GM18873 (cell line): ENCODE measurements at regions not wholly inside any gene's neighbourhood (a gene's known extent, or its start where the extent isn't known, plus 50 kb on each side); places are given as distances from the start of the nearest gene placed in this dataset.

Source experiments
- ATAC-seq: cut with Tn5 transposase; IDR thresholded peaks from one replicate; pipeline ENCODE4 v1.9.1; 2021; ENCODE audit warnings: mild to moderate bottlenecking, moderate library complexity, moderate number of reproducible peaks; ENCODE audit not compliant: unreplicated experiment, low FRiP score

DNA sequence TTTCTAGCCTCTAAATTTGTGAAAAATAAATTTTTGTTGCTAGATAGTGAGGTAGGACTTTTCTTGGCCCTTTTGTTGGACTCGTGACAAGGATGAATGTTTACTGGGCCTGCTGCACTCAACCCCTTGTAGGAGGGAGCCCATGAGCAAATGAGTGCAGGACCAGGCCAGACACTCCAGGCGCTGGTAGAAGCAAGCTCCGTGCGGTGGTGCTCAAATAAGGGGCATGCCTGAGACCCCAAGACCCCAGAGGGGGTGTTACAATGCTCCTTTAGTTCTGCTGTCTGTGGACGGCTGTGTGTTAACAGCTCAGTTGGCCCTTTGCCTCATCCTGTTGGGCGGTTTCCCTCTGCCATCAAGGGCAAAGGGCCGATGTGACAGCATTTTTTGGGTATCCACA lies 1195.3 kb upstream of the PHF14 start:
- ATAC-seq = no peak

DNA sequence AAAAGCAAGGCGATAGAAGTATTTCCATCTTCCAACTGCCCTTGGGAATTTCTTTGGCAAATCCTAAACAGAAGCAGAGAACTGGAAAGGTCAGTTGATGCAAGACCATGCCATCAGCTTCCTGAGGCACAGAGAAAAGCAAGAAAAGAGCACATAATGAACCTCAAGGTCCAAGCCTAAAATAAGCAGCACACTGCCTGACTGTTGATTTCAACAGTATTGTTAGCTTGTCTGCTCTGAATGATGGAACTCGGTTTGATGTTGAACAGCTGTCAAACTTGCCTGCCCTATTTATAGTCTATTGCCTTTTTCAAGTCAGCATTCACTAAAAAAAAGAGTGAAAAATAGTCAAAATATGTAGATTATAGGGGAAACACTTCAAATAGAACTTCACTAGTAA lies 1192.0 kb upstream of the PHF14 start:
- no peak for ATAC-seq

DNA sequence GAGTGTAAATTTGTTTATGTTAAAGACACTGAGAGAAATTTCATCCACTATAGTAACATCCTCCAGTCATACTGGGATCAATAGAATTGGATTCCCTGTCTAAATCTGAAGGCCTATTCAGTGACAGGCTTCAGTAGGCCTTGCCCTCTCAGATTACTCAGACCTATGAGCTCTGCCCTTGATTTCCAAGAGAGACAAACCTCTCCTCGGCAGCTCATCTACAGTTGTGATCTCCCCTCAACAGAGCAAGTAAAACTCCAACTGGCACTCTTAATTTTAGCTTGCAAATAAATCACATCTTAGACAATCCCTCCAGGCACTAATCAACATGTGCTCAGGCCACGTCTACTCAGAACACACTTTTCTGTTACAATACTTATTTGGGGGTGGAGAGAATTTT lies 1191.4 kb upstream of the PHF14 start:
- ATAC-seq = no peak

- no peak for ATAC-seq
Measured at GRCh38 chr7:9785211-9785610, 1188.5 kb upstream of the PHF14 start.

- ATAC-seq = no peak
Measured at GRCh38 chr7:9796241-9796640, 1177.4 kb upstream of the PHF14 start.

DNA sequence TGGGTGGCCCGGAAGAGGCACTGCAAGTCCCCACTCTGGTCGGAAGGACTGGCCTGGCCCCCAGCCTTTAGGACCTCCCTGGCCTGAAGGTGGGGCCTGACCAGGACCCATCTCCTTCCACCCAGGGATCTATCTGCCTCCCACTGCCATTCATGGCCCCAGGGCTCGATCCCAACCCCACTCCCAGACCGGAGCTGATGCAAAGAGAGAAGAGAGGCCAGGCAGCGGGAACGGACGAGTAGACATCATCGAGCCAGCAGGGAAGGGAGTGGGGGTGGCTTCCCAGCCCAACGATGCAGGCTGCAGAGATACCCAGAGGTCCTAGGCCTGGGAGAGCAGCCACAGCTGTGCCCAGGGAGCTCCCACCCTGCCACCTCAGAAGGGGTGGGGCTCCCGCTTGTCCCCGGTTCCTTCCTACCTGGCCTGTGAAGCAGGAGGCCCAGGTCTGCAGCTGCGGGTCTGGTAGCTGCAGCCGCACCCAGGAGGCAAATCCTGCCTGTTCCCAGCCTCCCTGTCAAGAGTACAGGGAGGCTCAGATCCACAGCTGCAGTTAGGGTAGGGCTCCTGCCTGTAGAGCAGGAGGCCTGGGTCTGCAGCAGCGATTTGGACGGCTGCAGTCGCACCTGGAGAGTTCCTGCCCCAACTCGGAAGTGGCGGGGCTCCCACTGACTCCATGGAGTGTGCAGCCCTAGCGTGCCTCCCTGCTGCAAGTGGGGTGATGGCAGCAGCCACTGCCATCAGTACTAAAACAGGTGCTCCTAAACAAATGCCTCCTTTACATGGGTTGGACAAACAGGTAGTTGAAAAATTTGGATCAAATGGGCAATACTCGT lies 1151.0 kb upstream of the PHF14 start:
- ATAC-seq = no peak

GRCh38 chr7:9835199-9835598 lies 1138.5 kb upstream of the PHF14 start:
- ATAC-seq = no peak

GRCh38 chr7:9836671-9837070 lies 1137.0 kb upstream of the PHF14 start:
- no peak for ATAC-seq

DNA sequence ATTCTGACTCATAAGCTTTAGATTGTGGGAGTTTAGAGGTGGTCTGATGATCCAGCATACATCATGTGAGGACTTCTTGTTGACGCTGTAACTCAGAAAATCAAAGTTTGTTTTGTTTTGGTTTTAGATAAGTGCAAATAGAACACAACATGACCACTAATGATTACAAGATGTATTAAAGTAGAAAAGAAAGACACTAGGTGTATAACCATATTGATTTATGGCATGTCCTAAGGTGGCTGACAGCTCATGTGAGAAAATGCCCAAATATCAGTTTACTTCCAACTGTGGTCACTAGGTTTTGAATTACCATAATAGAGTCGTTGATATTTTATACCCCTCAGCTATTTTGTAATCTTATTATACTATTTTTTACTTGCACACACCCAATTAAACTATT lies 1131.4 kb upstream of the PHF14 start:
- no peak for ATAC-seq

DNA sequence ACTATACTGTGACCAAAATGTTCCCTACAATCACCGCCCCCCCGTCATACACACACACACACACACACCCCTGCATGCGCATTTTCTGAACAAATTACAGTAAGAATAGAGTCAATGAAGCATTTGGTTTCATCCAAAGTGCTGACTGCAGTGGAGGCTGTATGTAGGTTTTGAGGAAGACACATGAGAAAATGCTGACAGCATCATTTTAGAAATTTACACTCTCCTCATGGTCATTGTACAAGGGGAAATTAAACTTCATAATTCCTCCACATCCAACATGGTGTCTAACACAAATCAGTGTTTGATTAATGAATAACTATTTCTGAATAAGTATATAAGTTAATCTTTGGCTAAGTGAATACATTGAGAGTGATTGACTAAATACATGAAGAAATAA lies 1126.8 kb upstream of the PHF14 start:
- no peak for ATAC-seq

- ATAC-seq = no peak
Measured at GRCh38 chr7:9854605-9855004, 1119.1 kb upstream of the PHF14 start.

GRCh38 chr7:9856668-9857067 lies 1117.0 kb upstream of the PHF14 start:
- ATAC-seq = no peak

DNA sequence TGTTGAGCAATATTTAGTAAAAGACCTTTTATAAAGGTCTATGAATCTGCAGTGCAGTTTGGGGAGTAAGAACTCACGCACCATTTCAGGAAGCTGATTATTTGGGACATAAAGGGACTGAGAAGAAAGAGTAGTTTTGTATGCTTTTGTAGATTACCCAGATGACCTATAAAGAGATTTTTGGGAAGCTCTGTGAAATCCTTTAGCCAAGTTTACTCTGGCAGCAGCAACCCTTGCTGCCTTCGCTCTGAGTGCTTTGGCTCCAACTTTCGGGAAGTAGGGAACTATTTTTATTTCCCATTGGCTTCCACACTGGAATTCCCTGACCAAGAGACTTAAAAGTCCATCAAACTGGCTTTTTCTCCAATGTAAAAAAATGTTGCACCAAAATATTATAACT lies 1110.1 kb upstream of the PHF14 start:
- no peak for ATAC-seq

- ATAC-seq = no peak
Measured at GRCh38 chr7:9869151-9869550, 1104.5 kb upstream of the PHF14 start.

DNA sequence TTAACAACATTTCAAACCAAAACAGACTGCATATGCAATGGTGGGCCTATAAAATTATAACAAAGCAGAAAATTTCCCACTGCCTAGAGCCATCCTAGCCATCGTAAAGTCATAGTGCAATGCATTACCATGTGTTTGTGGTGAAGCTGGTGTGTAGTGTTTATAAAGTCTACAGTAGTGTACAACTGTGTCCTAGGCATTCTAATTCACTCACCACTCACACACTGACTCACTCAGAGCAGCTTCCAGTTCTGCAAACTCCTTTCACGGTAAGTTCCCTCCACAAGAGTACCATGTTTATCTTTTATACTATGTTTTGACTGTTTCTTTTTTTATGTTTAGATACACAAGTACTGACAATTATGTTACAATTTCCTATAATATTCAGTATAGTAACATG lies 1104.1 kb upstream of the PHF14 start:
- no peak for ATAC-seq

DNA sequence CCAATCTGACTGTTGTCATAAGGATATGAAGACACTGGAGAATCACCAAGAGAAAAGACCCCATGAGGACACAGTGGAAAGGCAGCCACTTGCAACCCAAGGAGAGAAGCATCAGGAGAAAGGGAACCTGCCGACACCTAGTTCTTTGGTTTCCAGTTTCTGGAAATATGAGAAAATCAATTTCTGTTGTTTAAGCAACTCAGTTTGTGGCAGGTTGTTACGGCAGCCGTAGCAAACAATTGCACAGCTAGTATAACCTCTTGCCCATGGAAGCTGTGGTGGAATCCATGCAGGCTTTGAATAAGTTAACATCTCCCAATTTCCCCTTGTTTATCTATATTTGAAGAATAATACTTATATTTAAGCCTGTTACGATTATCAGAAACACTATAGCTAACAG lies 1103.0 kb upstream of the PHF14 start:
- ATAC-seq = no peak

DNA sequence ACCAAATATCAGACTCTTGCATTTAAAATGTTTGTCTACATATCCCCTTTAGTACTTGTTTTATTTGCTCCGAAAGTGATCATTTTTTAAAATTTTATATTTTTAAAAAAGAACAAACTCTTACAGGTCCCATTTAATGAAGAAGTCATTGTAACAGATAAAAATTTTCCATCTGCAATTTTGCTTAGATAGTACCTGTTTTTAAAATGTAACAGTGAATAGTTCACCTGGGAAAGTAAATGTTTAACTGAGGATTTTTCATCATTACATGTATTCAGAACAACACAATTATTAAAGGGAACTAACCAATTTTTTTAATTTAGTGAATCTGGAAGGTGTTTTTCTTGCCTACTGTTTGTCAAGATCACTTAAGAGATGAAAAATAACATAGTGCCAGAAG lies 1099.5 kb upstream of the PHF14 start:
- ATAC-seq = no peak

GRCh38 chr7:9876053-9876452 lies 1097.6 kb upstream of the PHF14 start:
- no peak for ATAC-seq

- ATAC-seq = no peak
Measured at GRCh38 chr7:9889554-9889953, 1084.1 kb upstream of the PHF14 start.

DNA sequence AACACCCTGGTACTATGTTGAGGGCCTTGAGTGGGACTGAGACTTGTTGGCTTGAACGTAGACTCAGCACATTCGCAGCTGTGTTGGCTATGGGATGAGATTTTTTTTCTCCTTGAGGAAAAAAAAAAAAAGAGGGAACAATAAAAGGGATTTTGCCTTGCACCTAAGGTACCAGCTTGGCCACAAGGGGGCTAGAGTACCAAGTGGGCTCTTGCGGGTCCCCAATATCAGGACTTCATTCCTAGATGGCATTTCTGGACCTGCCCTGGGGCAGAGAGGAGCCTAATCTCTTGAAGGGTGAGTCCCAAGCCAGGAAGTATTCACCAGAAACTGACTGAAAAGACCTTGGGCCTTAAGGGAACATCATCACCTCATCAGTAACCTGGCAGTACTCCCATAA lies 1083.6 kb upstream of the PHF14 start:
- no peak for ATAC-seq

DNA sequence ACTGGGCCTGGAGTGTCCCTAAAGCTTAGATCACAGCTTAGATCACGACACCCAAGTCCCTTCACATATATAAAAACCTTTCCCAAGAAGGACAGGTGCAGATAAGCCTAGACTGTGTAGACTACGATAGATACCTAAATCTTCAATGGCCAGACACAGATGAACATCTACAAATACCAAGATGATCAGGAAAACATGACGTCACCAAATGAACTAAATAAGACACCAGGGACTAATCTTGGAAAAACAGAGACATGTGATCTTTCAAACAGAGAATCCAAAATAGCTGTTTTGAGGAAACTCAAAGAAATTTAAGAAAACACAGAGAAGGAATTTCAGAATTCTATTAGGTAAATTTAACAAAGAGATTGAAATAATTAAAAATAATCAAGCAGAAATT lies 1082.6 kb upstream of the PHF14 start:
- no peak for ATAC-seq

DNA sequence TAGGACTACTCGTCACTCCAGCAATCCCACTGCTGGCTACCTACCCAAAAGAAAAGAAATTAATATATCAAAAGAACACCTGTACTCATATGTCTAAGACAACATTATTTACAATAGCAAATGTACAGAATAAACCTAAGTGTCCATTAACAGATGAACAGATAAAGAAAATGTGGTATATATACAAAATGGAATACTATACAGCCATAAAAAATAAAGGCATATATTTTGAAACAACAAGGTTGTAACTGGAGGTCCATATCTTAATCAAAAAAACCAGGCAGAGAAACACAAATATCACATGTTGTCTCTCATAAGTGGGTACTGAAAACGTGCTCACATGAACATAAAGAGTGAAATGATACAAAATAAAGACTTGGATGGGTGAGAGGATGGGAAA lies 1073.3 kb upstream of the PHF14 start:
- ATAC-seq = no peak

GRCh38 chr7:9921326-9921725 lies 1052.3 kb upstream of the PHF14 start:
- no peak for ATAC-seq
